ENCODE measurements at regions not wholly inside any gene's neighbourhood (a gene's known extent, or its start where the extent isn't known, plus 50 kb on each side); places are given as distances from the start of the nearest gene placed in this dataset.

DNA sequence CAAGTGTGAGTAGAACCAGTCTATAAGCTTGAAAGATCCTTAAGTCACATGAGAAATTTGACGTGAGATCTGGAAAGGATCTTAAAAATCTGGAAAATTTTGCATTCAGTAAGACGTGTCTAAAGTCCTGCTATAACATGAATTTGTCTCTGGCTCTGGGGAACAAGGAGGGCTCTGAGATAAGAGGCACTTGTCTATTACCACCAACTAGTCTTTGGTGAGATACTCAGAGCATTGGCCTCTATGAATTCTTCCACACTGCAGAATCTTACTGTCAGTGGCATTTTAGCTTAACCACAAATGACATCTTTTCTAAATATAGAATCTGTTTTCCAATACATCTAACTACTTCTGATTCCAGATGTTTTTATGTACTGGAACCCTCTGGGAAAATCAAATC lies 1504.5 kb downstream of the DPP10 start:
- TF ChIP-seq CTCF (tag by site-specific recombination; IDR thresholded peaks at IDR 0.05) (no peak), ZNF266 (tag by site-specific recombination; IDR thresholded peaks at IDR 0.05; ENCODE audit: low read depth) (no peak), YY1 (tag by site-specific recombination; IDR thresholded peaks at IDR 0.05) (no peak), SP2 (tag by site-specific recombination; IDR thresholded peaks at IDR 0.05) (no peak), ZNF138 (tag by site-specific recombination; IDR thresholded peaks at IDR 0.05; ENCODE audit: borderline replicate concordance) (no peak)
- TF ChIP-seq, protein P1, sequence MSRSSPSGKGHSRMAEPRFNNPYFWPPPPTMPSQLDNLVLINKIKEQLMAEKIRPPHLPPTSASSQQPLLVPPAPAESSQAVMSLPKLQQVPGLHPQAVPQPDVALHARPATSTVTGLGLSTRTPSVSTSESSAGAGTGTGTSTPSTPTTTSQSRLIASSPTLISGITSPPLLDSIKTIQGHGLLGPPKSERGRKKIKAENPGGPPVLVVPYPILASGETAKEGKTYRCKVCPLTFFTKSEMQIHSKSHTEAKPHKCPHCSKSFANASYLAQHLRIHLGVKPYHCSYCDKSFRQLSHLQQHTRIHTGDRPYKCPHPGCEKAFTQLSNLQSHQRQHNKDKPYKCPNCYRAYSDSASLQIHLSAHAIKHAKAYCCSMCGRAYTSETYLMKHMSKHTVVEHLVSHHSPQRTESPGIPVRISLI (tag by site-specific recombination; IDR thresholded peaks at IDR 0.05): no peak

All from HEK293 (cell line).